Liver (tissue), 8 donors: ENCODE measurements at regions not wholly inside any gene's neighbourhood (a gene's known extent, or its start where the extent isn't known, plus 50 kb on each side); places are given as distances from the start of the nearest gene placed in this dataset.

Experiments used
- DNase-seq: peaks from one replicate; pipeline ENCODE4 v3.0.0-alpha.2; 2017; ENCODE audit warnings: low spot score
- H3K27ac ChIP-seq, 2 donors: one replicate each; pipeline ENCODE4 v1.7.0; 2013; ENCODE audit warnings: inconsistent platforms in 2 of 2, low read length in 2 of 2, control low read depth in 1 of 2, low read depth in 1 of 2, mild to moderate bottlenecking in 1 of 2
- H3K27me3 ChIP-seq, 4 donors: one replicate each; pipeline versions ENCODE4 v1.6.1 to v1.7.0; 2013; ENCODE audit warnings: low read length in 3 of 4, inconsistent platforms in 1 of 4, mild to moderate bottlenecking in 1 of 4, moderate library complexity in 1 of 4; ENCODE audit not compliant: control insufficient read depth in 4 of 4, insufficient read depth in 4 of 4
- H3K36me3 ChIP-seq, 4 donors: one replicate each; pipeline versions ENCODE4 v1.6.1 to v1.7.0; 2013; ENCODE audit warnings: low read length in 3 of 4, mild to moderate bottlenecking in 3 of 4, low read depth in 1 of 4, moderate library complexity in 1 of 4; ENCODE audit not compliant: control insufficient read depth in 4 of 4, insufficient read depth in 3 of 4
- H3K4me1 ChIP-seq, 4 donors: one replicate each; pipeline versions ENCODE4 v1.6.1 to v1.7.0; 2013; ENCODE audit warnings: low read length in 3 of 4, mild to moderate bottlenecking in 3 of 4, moderate library complexity in 1 of 4; ENCODE audit not compliant: control insufficient read depth in 4 of 4, insufficient read depth in 4 of 4
- H3K4me3 ChIP-seq, 3 donors: one replicate each; pipeline versions ENCODE4 v1.6.1 to v1.7.0; 2013; ENCODE audit warnings: low read length in 3 of 3, control low read depth in 1 of 3, low read depth in 1 of 3, mild to moderate bottlenecking in 1 of 3
- H3K9ac ChIP-seq, 2 donors: one replicate each; pipeline ENCODE4 v1.7.0; 2013; ENCODE audit warnings: low read length in 2 of 2, mild to moderate bottlenecking in 2 of 2, moderate library complexity in 2 of 2, control low read depth in 1 of 2, low read depth in 1 of 2
- H3K9me3 ChIP-seq, 4 donors: one replicate each; pipeline versions ENCODE4 v1.6.1 to v1.7.0; 2013; ENCODE audit warnings: low read length in 3 of 4; ENCODE audit not compliant: control insufficient read depth in 4 of 4
- EGR1 ChIP-seq, 2 donors: IDR thresholded peaks; 2 replicates each; pipeline ENCODE4 v1.6.1; 2016 to 2018; ENCODE audit warnings: antibody characterized with exemption in 2 of 2, low read depth in 2 of 2
- FOXA1 ChIP-seq: IDR thresholded peaks from 2 replicates; pipeline ENCODE4 v1.6.1; 2016; ENCODE audit warnings: antibody characterized with exemption
- FOXA2 ChIP-seq: IDR thresholded peaks from 2 replicates; pipeline ENCODE4 v1.6.1; 2016; ENCODE audit warnings: antibody characterized with exemption
- GABPA ChIP-seq, 2 donors: IDR thresholded peaks in 1 of 2; conservative IDR thresholded peaks in 1 of 2; 2 replicates each; pipeline ENCODE4 v1.6.1; 2016; ENCODE audit warnings: antibody characterized with exemption in 2 of 2, mild to moderate bottlenecking in 1 of 2, moderate library complexity in 1 of 2
- HNF4A ChIP-seq, 2 donors: conservative IDR thresholded peaks; 2 replicates each; pipeline ENCODE4 v1.6.1; 2016; ENCODE audit warnings: antibody characterized with exemption in 2 of 2, mild to moderate bottlenecking in 2 of 2
- HNF4G ChIP-seq: IDR thresholded peaks from 2 replicates; pipeline ENCODE4 v1.6.1; 2016; ENCODE audit warnings: antibody characterized with exemption
- JUND ChIP-seq, 2 donors: IDR thresholded peaks; 2 replicates each; pipeline ENCODE4 v1.6.1; 2016; ENCODE audit warnings: antibody characterized with exemption in 2 of 2
- NR2F2 ChIP-seq: IDR thresholded peaks from 2 replicates; pipeline ENCODE4 v1.6.1; 2016; ENCODE audit warnings: antibody characterized with exemption
- RAD21 ChIP-seq, 2 donors: IDR thresholded peaks; 2 replicates each; pipeline ENCODE4 v1.6.1; 2016; ENCODE audit warnings: antibody characterized with exemption in 2 of 2, mild to moderate bottlenecking in 2 of 2
- RXRA ChIP-seq, 2 donors: IDR thresholded peaks; 2 replicates each; pipeline ENCODE4 v1.6.1; 2017 to 2018; ENCODE audit warnings: antibody characterized with exemption in 2 of 2, mild to moderate bottlenecking in 1 of 2
- SP1 ChIP-seq: IDR thresholded peaks from 2 replicates; pipeline ENCODE4 v1.6.1; 2018; ENCODE audit warnings: antibody characterized with exemption, mild to moderate bottlenecking
- TAF1 ChIP-seq: conservative IDR thresholded peaks from 2 replicates; pipeline ENCODE4 v1.6.1; 2016; ENCODE audit warnings: antibody characterized with exemption, mild to moderate bottlenecking
- ZBTB33 ChIP-seq: IDR thresholded peaks from 2 replicates; pipeline ENCODE4 v1.6.1; 2016; ENCODE audit warnings: antibody characterized with exemption
- WGBS: extraction: QIAGEN DNeasy Blood & Tissue Kit; methylation state at CpG from one replicate; pipeline ENCODE4 v1.1.7; 2013; 5-methylcytosine and 5-hydroxymethylcytosine counted together
- TF ChIP-seq, protein P1 (sequence below): fragments of 150-350 bp; IDR thresholded peaks from 2 replicates; pipeline ENCODE4 v1.5.1; 2017; ENCODE audit warnings: improper control_type of control experiment, low read depth, low read length; ENCODE audit not compliant: missing input control
- TF ChIP-seq, protein P2 (sequence below): IDR thresholded peaks from 2 replicates; pipeline ENCODE4 v1.6.1; 2016; ENCODE audit warnings: antibody characterized with exemption
- donor health status: healthy.
- donor health status: healthy.
- donor health status: healthy.
- donor health status: healthy.
- donor health status: healthy.

- no peak overlapping the region for H3K4me3 ChIP-seq
- WGBS: 77% methylated on average over 12 of the region's 12 CpGs
- no peaks in the 10 kb centered on the region for H3K4me1 ChIP-seq
- no peak overlapping the region for H3K27ac ChIP-seq
- peaks cover 0 to 6% (median 0%) of the 10 kb centered on the region in 4 donors for H3K9me3 ChIP-seq
- TF ChIP-seq, protein P1, sequence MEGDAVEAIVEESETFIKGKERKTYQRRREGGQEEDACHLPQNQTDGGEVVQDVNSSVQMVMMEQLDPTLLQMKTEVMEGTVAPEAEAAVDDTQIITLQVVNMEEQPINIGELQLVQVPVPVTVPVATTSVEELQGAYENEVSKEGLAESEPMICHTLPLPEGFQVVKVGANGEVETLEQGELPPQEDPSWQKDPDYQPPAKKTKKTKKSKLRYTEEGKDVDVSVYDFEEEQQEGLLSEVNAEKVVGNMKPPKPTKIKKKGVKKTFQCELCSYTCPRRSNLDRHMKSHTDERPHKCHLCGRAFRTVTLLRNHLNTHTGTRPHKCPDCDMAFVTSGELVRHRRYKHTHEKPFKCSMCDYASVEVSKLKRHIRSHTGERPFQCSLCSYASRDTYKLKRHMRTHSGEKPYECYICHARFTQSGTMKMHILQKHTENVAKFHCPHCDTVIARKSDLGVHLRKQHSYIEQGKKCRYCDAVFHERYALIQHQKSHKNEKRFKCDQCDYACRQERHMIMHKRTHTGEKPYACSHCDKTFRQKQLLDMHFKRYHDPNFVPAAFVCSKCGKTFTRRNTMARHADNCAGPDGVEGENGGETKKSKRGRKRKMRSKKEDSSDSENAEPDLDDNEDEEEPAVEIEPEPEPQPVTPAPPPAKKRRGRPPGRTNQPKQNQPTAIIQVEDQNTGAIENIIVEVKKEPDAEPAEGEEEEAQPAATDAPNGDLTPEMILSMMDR: no peak
- TF ChIP-seq ZBTB33: no peak
- TF ChIP-seq FOXA1: no peak
- TF ChIP-seq HNF4A (conservative IDR thresholded peaks at IDR 0.05): no peak
- no peak for TF ChIP-seq SP1
- TF ChIP-seq RAD21 (IDR thresholded peaks at IDR 0.05): no peak
- no peak for TF ChIP-seq EGR1 (IDR thresholded peaks at IDR 0.05; ENCODE audit: low read depth in 2 of 2)
- TF ChIP-seq JUND (IDR thresholded peaks at IDR 0.05): no peak
- H3K36me3 ChIP-seq: no peaks in the 10 kb centered on the region
- H3K27me3 ChIP-seq: no peaks in the 10 kb centered on the region
- no peak for DNase-seq
- H3K9ac ChIP-seq: no peak overlapping the region
Measured at GRCh38 chr4:180698550-180699195, 1544.5 kb upstream of the TENM3 start.

GRCh38 chr4:180706766-180707165 lies 1536.4 kb upstream of the TENM3 start:
- Histone ChIP-seq H3K27me3 (no peaks in the 10 kb centered on the region), H3K36me3 (no peaks in the 10 kb centered on the region), H3K9ac (no peak overlapping the region), H3K27ac (no peak overlapping the region), H3K4me3 (no peak overlapping the region), H3K9me3 (peaks cover 0 to 6% (median 0%) of the 10 kb centered on the region in 4 donors), H3K4me1 (no peaks in the 10 kb centered on the region)
- no peak for DNase-seq
- WGBS: 60% methylated on average over 2 of the region's 2 CpGs
- TF ChIP-seq TAF1 (no peak), GABPA (IDR thresholded peaks at IDR 0.05 in 1 of 2, conservative IDR thresholded peaks at IDR 0.05 in 1 of 2) (no peak), HNF4G (no peak), SP1 (no peak), FOXA2 (no peak), RXRA (IDR thresholded peaks at IDR 0.05) (no peak), RAD21 (IDR thresholded peaks at IDR 0.05) (no peak), NR2F2 (no peak), HNF4A (conservative IDR thresholded peaks at IDR 0.05) (no peak)
- TF ChIP-seq, protein P2, sequence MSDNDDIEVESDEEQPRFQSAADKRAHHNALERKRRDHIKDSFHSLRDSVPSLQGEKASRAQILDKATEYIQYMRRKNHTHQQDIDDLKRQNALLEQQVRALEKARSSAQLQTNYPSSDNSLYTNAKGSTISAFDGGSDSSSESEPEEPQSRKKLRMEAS: no peak
- TF ChIP-seq, protein P1: no peak
